NCI-H146 treated with DMSO at 0.1 percent for 48 hours (cell line): ENCODE measurements at regions not wholly inside any gene's neighbourhood (a gene's known extent, or its start where the extent isn't known, plus 50 kb on each side); places are given as distances from the start of the nearest gene placed in this dataset.
"Not testable (repeated sequence)": the region's sequence is repeated elsewhere in the genome, so short reads cannot be mapped to it uniquely, and the experiment has no call there.

ENCODE experiments used
- DNase-seq: peaks from one replicate; lab custom pipeline; 2025; ENCODE audit not compliant: unreplicated experiment; lab: John Stamatoyannopoulos, UW

DNA sequence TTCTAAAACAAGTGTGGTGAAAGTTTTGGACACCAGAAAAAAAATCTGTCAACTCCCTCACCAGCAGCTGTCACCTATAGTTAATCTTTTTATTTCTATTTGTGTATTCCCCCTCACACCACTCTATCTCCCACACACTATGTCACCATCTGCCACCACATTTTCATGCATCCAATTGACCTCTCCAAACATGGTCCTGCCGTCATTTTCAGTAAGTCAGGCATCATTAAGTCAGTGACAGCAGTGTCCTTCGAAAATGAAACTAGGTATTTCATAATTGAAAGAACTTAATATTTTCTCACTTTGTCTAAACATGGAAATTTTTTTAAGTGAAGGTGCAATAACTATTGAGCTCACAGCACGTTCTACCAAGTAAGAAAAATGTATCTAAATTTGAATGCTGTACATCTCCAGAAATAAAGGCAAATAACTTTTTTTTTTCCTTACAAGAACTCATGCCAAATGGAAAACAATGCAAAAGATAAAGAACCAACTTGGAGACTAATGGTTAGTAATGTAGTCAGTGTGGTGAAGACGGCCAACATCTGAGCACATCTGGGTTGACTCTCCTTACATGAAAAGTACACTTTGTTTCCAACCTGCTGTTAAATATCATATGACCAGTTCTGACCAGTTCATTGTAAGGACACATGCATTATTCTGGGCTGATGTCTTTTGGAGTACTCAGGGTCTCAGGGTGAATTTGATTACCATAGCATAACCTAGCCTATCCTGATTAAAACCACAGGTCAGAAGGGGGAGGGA, 623.3 kb upstream of the MANEA start:
- peak; percentile 19 for DNase-seq

DNA sequence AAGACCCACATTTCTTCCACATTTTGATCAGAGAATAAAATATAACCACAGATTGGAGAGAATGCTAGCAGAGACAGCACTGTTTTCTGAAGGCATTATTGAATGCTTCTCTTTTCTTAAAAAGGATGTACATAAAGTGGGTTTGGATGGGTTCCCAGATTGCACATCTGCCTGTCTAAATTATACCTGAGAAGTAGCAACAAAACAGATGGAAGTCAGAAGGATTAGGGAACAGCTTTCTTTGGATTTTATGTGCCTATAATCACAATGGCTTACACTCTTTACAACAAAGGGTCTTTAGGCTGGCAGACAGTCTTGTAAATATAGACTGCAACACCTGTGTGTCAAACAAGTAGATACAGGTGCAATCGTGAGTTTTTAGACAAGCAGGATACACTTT, 622.2 kb upstream of the MANEA start:
- peak; percentile 89 for DNase-seq

DNA sequence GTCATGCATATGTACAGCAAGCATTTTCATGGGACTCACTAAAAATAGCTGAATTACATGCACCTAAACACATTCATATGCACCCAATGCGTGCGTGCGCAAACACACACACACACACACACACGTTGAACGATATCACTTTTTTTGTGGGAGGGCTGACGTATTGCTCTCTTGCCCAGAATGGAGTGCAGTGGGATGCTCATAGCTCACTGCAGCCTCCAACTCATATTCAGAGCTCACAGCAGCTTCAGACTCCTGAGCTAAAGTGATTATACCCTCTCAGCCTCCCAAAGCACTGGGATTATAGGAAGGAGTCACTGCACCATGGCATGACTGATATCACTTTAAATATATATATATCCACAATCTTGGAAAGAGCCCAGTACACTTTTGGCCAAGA, 620.4 kb upstream of the MANEA start:
- peak; percentile 65 for DNase-seq

DNA sequence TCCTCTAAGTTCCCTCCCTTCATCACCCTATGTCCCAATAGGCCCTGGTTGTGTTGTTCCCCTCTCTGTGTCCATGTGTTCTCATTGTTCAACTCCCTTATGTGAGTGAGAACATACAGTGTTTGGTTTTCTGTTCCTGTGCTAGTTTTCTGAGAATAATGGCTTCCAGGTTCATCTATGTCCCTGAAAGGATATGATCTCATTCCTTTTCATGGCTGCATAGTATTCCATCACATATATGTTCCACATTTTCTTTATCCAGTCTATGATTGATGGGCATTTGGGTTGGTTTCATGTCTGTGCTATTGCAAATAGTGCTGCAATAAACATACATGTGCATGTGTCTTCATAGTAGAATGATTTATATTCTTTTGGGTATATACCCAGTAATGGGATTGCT, 612.6 kb upstream of the MANEA start:
- not testable (repeated sequence) for DNase-seq

DNA sequence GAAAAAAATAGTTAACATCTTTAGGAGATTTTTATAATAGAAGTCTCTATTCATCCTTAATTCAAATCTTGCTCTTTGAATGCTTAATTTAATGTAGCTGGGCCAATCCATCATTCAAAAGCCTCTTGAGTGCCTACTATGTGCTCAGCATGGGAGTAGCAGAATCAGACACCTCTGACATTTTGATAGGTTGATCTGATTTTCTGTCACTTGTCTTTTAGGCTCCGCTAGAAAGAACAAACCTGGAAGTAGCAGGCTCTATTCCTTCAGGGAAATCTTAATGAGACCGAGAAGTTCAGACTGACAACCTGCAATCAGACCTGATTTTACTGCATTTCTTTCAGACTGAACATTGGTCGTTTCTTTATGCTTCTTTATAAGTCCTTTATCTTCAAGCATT, 588.6 kb upstream of the MANEA start:
- no peak for DNase-seq

DNA sequence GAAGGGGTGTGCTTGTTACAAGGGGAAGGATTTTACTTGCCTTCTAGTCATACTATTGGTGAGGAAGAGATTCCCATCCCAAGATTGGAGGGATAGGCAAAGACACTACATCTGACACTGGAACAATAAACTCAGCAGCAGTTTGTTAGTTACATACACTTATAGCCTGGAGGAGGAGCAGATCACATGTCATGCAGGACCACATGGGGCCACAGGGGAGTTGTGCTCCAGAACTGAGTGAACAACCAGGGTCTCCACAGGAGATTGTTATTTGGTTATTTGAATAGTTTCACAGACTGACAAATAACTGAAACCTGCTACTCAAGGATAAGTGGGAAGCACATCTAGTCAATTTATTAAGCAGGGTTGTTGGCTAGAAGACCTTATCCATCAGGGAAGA, 559.4 kb upstream of the MANEA start:
- peak; percentile 13 for DNase-seq
